Esophagus squamous epithelium (tissue), 4 donors: ENCODE measurements at regions not wholly inside any gene's neighbourhood (a gene's known extent, or its start where the extent isn't known, plus 50 kb on each side); places are given as distances from the start of the nearest gene placed in this dataset.

Experiments
- CTCF ChIP-seq, 6 experiments: fragments of 450-650 bp in 4 of 6; fragments of 200-600 bp in 2 of 6; sonication (generic) in 2 of 6; IDR thresholded peaks; one replicate each; pipeline ENCODE4 v1.5.1; 2016 to 2019; ENCODE audit warnings: antibody characterized with exemption in 6 of 6, mild to moderate bottlenecking in 4 of 6, moderate library complexity in 4 of 6
- POLR2A ChIP-seq, 4 donors: fragments of 450-650 bp; IDR thresholded peaks; one replicate each; pipeline ENCODE4 v1.6.1; 2017; ENCODE audit warnings: antibody characterized with exemption in 4 of 4, mild to moderate bottlenecking in 4 of 4, moderate library complexity in 3 of 4

DNA sequence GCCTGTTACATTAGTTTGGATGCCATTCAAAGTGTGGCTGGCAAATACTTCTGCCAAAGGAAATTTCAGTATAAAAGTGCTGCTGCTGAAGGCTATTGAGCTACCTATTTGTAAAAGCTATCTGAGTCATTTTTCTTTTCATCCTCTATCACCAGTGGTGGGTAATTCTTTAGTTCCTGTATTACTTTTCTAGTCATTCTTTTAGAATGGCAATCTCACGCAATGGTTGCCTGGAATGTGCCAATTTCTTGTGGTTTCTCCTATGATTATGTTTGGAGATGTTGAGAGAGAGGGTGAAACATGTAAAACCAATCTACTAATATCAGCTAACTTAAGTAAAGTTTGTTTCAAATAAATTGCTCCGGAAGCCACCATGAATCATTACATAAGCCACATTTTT, 685.0 kb downstream of the RAPGEF2 start:
- TF ChIP-seq CTCF (IDR thresholded peaks at IDR 0.05) (no peak), POLR2A (IDR thresholded peaks at IDR 0.05) (no peak)
